ENCODE measurements at regions not wholly inside any gene's neighbourhood (a gene's known extent, or its start where the extent isn't known, plus 50 kb on each side); places are given as distances from the start of the nearest gene placed in this dataset.
"Not testable (repeated sequence)": the region's sequence is repeated elsewhere in the genome, so short reads cannot be mapped to it uniquely, and the experiment has no call there.

- TF ChIP-seq CTCF, POLR2A (IDR thresholded peaks at IDR 0.05): not testable (repeated sequence)
These were observed 554.6 kb downstream of the RPIA start for GRCh38 chr2:89246027-89246426.
